ENCODE measurements at regions not wholly inside any gene's neighbourhood (a gene's known extent, or its start where the extent isn't known, plus 50 kb on each side); places are given as distances from the start of the nearest gene placed in this dataset.
"Not testable (repeated sequence)": the region's sequence is repeated elsewhere in the genome, so short reads cannot be mapped to it uniquely, and the experiment has no call there.

DNA sequence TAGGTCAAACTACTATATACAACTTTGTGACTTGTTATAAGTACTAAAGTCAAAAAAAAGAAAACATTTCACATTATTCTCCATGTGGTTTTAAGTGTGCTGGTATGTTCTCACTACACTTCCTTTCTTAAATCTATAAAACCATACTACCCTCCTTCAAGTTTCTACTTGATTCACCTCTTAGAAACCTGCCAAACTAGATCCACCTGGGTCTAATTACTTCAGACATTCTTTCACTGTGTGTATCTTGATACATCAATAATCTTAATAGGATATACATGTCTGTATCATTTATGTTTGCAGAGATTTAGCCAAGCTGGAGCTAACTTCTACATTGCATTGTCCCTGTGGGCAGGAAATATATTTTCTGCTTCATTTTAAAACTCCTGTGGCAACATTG lies 1012.6 kb downstream of the EFNA5 start:
- no peak for DNase-seq

DNA sequence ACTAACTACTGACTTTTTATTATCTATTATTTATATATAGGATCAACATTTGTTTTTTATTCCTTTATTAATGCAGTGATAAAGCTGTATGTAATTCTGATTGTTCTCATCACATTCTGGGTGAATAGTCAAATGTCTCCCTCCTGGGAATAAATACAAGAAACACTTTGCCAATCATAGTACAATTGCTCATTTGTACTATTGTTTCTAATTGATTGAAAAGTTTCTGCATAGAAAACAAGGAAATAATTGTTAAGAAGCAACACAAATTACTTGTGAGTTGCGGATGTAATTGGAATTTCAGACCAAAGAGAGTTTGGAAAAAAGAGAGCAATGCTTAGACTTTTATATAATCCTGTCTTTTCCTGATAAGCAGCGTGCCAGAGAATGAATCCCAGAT lies 1013.9 kb downstream of the EFNA5 start:
- no peak for DNase-seq

DNA sequence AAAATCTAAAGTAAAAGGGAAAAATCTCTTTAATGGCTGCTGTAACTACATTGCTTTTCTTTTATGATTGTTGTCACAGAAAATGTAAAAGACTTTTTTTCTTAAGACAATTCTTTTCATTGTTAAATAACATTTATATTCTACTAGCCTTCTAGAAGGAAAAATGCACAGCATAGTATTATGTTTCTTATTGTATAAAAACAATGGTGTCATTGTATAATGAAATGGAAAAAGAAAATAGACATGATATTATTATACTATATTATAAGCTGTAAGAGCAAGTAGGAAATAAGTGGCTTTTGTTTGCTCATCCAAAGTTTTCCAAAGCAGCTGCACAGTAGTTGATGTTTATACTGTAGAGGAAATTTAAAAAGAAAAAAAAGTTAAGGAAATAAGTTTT lies 1021.7 kb downstream of the EFNA5 start:
- no peak for DNase-seq

DNA sequence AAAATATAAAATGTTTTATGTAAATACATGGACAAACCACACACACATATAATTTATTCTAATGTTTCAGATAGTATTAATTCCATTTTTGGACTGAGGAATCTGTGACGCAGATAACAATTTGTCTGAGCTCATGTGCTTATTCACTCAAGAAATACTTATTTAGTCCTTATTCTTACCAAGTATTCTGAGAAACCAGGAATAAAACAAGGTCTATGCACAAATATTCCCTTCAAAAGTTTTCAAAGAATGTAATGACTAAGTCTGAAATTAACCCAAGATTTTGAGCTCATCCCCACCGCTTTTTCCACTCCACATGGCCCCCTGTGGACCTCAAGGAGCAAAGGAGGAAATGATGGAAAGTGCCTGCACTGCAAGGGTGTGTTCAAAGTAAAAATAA lies 1022.3 kb downstream of the EFNA5 start:
- DNase-seq: no peak

DNA sequence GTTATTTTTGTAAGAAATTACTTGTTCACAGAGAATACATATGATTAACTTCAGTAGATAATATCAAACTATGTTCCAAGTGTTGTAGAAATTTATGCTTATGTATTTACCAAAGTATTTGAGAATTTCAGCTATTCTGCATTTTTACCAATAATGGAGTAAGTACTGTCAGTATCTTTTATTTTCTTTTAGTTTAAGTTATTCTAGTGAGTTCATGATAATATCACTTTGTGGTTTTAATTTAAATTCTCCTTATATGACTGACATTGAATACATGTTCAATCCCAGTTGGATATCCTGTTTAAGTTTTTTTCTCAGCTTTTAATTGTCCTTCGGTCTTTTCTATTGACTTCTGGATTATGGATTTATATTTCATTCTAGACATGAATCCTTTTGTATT lies 1024.6 kb downstream of the EFNA5 start:
- no peak for DNase-seq

DNA sequence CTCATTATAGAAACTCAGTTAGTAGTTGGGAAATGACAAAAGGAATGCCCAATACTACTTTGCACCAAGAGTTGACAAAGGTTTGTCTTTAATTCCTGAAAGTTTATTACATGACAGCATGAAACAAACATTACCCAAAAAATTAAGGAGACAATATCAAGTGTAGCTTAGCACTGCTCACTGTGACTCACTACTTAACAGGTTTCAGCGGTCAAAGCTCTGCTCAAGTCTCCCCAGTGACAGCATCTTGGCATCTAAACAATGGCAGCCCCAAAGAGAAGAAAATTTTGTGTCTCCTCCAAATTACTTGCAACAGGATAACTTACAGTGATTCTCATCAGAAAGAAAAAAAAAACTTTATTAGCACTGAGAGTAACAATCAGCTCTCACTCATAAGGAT lies 1030.2 kb downstream of the EFNA5 start:
- DNase-seq: no peak

DNA sequence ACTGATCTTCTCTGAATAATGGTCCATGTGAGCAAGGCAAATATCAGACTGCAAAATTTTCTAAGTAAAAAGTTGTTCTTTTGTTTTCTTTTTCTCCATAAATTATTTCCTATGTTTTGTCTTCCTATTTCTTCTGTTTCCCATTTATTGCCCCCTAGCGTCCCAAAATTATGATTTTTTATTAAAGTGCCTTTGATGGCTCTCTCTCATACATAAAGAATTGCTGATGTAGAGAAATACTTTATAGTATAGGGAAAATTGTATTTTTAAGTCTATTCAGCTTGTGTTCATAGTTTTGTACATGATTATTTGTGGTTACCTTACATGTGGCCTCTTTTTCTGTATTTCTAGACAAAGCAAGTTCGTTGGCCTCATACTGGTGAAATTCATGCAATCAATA lies 1031.2 kb downstream of the EFNA5 start:
- no peak for DNase-seq

DNA sequence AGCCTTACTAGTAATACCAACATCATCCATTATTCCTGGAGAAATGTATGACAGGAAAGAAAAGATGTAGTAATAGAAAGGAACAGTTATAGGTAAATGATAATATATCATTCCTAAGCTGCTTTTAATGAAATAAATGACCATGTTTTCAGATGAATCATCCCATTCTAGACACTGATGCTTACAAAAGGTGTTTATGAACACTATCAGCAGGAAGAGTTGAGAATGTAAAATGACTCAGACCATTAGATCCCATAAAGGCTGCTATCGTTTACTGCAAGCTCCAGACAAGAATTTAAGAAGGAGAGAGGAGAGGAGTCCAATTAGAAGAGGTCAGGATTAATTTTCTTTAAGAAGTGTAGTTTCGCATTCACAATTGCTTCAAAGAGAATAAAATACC lies 1033.5 kb downstream of the EFNA5 start:
- no peak for DNase-seq

DNA sequence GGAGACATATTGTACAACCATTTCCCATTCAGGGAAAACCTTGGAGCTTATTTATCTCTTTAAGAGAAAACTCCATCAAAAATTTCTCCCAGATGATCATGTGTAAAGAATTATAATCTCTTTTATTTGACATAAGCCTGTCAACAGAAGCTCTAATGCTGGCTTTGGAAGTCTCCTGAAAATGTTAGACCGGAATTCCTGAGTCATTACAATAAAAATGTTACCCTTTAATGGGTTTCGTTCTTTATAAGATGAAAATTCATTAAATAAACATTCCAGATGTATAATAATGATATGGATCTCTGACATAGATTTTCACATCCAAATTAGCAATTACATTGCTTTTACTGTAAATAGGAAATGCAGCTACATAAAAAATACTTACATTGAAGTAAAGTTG lies 1036.4 kb downstream of the EFNA5 start:
- DNase-seq: no peak

DNA sequence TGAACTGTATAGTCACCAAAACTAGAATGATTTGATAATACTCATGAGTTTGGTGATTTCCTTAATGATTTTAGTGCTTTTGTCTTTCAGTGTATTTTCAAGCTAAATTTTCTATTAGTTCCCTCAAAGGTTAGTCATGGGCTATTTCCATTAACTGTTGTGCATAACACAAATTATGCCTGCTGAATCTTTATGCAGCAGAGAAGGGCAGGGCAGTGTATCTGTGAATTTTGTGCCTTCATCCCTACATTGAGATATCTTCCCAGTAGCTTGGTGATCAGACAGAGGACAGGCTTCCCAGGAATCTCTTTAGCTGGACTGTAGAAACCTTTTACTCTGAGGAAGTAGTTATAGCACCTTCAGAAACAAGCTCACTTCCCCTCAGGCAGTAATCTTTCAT lies 1036.9 kb downstream of the EFNA5 start:
- no peak for DNase-seq

DNA sequence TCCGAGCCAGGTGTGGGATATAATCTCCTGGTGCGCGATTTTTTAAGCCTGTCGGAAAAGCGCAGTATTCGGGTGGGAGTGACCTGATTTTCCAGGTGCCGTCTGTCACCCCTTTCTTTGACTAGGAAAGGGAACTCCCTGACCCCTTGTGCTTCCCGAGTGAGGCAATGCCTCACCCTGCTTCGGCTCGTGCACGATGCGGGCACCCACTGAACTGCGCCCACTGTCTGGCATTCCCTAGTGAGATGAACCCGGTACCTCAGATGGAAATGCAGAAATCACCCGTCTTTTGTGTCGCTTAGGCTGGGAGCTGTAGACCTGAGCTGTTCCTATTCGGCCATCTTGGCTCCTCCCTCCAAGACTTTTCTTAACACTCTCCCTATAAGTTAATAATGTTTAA lies 1042.3 kb downstream of the EFNA5 start:
- DNase-seq: not testable (repeated sequence)

DNA sequence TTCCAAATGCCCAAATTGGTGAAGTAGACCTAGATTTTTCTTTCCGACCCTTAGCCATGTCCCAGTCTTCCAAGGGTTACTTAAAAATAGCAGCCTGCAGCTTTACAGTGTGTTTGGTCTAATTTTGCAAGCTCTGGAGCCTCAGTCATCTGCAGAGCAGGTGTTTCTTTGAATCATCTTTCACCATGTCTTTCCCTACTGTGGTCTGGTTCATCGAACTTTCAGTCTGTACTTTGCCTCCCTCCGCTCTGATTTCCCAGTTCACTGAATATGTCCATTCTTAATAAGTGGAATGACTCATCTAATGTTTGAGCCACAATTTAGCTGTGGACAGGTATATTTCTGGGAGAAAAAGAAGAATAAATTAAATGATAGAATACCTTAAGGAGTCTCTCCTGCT lies 1060.7 kb downstream of the EFNA5 start:
- no peak for DNase-seq

DNA sequence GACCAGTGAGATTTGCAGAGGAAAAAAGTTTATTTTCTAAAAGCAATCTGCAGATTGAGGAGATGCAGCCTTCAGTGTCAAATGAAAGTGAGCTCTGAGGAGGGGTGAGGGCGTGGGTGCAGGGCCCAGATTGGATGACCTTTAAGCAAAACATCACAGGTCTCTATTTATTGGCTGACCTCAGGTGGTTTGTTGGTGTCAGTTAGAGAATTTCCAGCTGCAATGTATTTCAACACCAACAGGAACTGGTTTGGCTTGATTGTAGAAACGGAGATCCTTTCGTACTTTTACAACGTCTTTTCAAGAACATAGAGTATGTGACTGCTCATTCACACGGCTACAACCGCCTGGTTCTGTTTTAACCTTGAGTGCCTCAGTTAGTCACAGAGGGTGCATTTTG lies 1069.1 kb downstream of the EFNA5 start:
- DNase-seq: no peak

DNA sequence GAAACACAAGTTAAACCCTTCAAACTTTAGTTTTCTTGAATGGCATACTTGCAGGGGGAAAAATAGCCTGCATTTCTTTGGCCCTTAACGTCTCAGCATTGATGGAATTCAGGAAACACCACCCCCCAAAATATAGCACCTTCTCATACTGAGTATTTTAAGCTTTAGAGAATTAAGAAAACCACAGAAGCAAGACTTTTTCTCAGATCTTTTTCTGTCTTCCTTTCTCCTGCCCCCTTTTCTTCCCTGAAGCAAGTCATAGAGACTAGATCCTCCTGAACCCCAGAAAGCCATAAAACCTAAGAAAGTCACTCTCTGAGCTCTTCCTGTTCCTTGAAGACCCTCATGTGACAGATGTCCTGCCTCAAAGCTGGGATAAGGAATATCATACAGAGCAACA lies 1069.9 kb downstream of the EFNA5 start:
- DNase-seq: no peak

DNA sequence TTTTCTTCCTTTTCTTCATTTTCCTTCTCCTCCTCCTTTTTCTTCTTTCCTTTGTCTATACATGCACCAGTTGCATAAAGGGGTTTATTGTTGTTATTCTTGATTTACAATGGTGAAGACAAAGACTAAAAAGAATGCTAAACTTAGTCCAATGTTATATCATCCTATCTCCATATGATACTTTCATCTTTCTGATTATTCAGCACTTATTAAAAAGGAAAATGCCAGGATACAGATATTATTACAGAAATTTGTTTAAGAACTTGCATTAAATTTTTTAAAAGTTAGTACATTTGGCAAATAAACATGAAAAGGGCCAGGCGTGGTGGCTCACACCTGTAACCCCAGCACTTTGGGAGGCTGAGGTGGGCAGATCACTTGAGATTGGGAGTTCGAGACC lies 1074.9 kb downstream of the EFNA5 start:
- DNase-seq: no peak

DNA sequence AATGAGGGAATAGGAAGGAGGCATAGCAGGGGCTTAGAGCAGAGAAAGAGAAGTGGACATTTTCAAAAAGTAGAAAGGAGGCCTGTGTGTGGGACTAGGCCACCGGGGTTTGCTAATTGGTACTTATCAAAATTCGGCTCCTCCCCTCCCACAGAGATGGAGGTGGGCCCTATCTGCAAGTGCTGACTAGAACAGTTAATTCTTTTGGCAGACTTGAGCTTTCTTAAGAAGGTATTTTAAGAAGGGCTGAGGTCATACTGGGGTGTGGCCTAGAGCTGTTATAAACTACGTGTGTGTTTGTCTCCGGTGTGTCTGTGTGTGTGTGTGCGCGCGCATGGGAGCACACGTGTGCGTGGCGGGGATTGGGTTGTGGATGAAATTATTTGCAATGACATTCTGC lies 1086.5 kb downstream of the EFNA5 start:
- DNase-seq: no peak

DNA sequence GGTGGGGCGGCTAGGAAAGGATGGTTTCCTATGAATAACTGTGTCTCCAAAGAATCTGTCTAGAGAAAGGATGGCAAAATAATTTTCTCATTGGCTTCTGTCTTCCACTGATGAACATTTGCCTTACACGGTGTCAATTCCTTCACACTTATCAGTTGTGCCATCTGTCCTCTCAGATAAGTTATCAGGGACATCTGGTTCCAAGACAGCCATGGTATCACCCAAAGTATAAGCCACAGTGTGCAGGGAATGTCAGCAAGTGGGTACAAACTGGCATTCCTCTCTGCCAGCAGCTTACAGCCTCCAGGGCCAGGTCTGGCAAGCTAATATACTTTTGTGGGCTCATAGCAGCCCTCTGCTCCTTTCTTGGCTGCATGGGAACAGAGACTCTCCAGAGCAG lies 1092.0 kb downstream of the EFNA5 start:
- no peak for DNase-seq

DNA sequence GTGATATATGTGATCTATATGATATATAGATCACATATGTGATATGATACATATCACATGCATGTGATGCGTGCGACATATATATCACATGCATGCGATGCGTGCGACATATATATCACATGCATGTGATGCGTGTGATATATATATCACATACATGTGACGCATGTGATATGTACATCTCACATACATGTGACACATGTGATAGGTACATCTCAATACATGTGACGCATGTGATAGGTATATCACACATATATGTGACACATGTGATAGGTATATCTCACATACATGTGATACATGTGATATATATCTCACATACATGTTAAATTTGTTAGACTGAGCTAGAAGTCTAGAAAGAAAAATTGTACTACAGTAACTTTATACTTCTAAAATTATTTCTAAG lies 1095.9 kb downstream of the EFNA5 start:
- DNase-seq: no peak

DNA sequence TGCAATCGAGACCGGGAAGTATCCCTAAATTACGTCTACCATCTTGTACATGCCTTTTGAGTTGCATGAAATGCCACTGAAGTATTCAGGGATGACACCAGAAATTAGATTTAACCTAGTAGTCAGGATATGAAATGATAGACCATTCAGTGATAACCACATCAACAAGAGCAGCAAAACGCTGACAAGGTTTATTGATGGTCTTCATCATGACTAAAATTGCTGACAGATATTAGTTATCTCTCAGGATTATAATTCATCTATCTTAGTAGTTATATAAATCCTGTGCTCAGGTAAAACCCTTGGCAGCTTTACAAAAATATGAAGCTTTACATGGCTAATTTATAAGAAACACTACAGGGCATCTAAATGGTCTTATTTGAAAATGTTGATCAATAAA lies 1104.7 kb downstream of the EFNA5 start:
- DNase-seq: no peak

DNA sequence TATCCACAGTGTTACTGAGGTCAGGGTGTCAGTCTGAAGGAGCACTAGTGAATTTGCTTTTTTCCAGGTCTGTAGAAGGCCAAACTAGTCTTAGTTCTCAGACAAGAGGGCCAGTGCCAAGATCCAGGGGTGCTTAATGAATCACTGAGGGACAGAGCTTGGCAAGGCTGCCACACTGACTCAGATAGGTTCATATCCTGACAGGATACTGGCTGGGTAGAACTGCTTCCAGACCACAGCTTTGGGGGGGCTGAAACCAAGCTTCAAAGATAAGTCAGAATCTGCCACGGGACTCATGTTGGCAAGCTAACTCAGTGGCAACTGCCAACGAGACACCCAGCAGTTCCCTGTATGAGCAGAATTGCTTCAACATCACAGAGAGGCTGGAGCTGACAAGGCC lies 1125.4 kb downstream of the EFNA5 start:
- DNase-seq: no peak

DNA sequence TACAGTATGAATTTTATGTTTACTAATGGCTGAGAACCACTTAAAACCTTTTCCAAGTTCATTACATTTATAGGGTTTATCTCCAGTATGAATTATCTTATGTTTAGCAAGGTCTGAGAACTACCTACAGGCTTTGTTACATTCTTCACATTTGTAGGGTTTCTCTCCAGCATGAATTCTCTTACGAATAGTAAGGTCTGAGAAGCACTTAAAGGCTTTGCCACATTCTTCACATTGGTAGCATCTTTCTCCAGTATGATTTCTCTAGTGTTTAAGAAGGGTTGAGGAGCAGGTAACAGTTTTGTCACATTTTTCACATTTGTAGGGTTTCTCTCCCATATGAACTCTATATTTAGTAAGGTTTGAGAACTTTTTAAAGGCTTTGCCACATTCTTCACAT lies 1127.4 kb downstream of the EFNA5 start:
- DNase-seq: no peak

DNA sequence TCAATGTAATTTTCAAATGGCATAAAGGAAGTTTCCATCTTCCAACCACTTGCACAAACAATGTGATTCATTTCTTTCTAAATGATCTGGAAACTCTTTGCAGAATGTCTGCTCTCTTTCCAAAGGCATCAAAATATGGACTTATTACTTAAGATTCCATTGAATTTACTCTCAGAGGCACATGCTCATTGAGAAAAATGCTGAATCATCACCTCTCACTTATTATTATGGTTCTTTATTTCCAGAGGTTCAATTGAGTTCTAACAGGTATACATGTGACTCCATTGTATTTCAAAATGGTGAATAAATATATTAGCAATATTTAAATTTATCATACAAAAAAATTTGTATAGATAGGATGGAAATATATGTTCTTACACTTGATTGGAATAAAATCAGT lies 1140.6 kb downstream of the EFNA5 start:
- DNase-seq: no peak

DNA sequence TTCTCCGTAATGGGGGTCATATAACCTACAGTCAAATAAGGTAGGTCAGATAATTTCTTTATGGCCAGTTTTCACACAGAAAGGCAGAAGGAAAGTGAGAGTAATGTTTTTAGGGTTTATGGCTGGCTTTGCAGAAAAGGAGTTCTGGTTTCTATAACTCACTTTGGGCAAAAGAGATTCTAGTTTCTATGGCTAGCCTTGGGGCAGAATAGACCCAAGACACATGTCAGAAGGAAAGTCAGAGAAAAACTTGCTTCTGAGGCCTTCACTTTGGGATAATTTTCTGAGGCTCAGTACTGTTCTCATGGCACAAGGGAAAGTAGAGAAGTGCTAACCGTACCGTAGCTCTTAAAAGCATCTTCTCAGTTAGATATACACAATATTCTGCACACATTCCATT lies 1145.3 kb downstream of the EFNA5 start:
- no peak for DNase-seq

DNA sequence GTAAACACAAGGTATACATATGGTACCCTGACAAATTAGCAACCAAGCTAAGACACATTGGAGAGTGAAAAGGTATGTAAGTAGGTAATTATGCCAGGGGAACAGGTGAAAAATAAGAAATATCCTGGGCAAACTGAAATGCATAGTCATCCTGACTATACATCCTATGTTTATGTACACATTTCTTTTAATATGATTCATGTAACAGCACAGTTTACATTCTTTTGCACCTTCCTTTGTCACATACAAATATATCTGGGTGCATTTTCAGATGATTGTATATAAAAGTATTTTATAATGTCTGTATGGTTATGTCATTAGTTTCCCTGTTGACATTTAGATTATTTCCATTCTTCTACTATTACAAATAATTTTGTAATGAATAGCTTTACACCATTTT lies 1146.9 kb downstream of the EFNA5 start:
- DNase-seq: no peak

DNA sequence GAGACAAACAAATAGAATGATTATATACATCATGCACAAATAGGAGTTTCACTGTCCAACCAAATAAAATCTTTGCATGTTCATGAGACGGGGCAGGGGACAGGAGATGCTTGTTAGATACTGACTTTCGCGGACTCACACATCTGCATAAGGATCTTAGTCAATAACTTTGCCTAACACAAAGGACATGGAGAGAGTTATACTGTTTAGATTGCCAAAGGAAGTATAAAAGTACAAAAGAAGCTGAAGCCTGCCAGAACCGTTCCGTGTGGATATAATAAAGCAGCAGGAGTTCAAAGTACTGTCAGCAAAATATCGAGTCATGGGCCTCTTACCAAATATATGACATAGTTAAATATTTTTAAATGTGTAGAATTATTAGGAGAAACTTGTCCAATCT lies 1148.4 kb downstream of the EFNA5 start:
- DNase-seq: no peak

DNA sequence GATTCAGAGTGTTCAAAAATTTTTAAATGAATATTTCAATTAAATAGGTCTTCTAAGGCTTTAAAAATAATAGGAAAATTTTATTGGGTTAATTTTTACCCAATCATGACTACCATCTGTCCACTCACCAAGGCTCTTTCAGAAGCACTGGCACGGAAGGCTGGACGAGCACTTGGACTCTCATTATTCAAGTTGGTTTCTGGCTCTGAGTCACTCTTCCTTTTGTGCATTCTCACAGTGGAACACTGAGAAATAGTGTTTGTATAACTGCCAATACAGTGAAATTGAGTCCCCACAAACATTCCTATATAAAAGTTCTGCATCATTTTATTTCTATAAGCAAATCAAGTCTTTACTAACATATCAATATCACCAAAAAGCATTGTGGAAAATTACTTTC lies 1149.0 kb downstream of the EFNA5 start:
- DNase-seq: no peak

DNA sequence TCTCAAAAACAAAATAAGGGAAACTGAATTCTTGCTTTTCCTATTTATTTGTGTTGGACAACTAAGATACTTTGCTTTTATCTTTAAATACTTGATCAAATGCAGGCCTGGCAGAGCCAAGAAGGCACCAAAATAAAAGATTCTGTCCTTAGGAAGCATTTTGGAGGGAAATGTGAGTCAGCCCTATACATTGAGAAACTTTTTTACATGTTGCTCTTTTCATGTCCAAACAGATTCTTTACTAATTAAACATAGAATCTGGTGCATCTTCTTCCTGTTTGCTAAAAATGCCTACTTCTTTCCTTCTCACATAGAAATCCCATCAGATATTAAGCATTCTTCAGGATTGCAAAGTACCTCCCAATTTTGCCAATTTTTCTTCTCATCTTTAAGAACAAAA lies 1160.4 kb downstream of the EFNA5 start:
- DNase-seq: no peak

All from activated CD8-positive, alpha-beta memory T cell treated with anti-CD3 and anti-CD28 coated beads, Interleukin-2, amount 50 U/mL, for 48 hours (primary cell).